Activated T-cell treated with anti-CD3 and anti-CD28 coated beads, Interleukin-2, amount 50 U/mL, for 24 hours (primary cell): ENCODE measurements at regions not wholly inside any gene's neighbourhood (a gene's known extent, or its start where the extent isn't known, plus 50 kb on each side); places are given as distances from the start of the nearest gene placed in this dataset.
A peak's percentile ranks its signal among the peaks of the same experiment; 100 is the strongest.

Experiments
- DNase-seq: peaks from one replicate; pipeline ENCODE4 v3.0.0-alpha.2; 2020
- H3K27ac Mint-ChIP-seq: 2 replicates; pipeline ENCODE4 v1.8.0; 2020; ENCODE audit warnings: mild to moderate bottlenecking, mixed read lengths
- H3K27me3 Mint-ChIP-seq: 2 replicates; pipeline ENCODE4 v1.8.0; 2020; ENCODE audit warnings: mixed read lengths
- H3K36me3 Mint-ChIP-seq: 2 replicates; pipeline ENCODE4 v1.8.0; 2020; ENCODE audit warnings: low read depth, mixed read lengths
- H3K4me1 Mint-ChIP-seq: 2 replicates; pipeline ENCODE4 v1.8.0; 2020; ENCODE audit warnings: low read depth, mixed read lengths
- H3K4me3 Mint-ChIP-seq: 2 replicates; pipeline ENCODE4 v1.8.0; 2020; ENCODE audit warnings: mild to moderate bottlenecking, moderate library complexity, mixed read lengths
- H3K9me3 Mint-ChIP-seq: 2 replicates; pipeline ENCODE4 v1.8.0; 2020; ENCODE audit warnings: mixed read lengths

DNA sequence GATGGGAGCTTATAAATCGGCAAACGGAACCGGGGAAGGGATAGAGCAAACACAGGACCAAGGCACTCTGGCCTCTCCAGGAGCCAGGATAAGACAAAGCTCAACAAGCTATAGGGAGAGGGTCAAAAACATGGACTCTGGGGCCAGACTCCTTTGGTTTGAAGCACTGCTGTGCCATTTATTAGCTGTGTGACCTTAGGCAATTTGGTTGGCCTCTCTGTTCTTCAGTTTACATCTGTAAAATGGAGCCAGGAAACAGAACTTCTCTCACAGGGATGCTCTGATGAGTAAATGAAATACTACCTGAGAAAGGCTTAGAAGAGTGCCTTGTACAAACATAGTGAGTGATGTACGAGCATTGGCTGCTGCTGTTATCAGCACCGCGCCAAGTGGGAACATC is 213.3 kb upstream of the PWP1 start:
- H3K4me3 Mint-ChIP-seq: no peak overlapping the region
- H3K9me3 Mint-ChIP-seq: no peaks in the 10 kb centered on the region
- peaks cover 49% of the 10 kb centered on the region for H3K4me1 Mint-ChIP-seq
- no peaks in the 10 kb centered on the region for H3K27me3 Mint-ChIP-seq
- no peaks in the 10 kb centered on the region for H3K36me3 Mint-ChIP-seq
- DNase-seq: no peak
- peak overlapping the region; percentile 9 for H3K27ac Mint-ChIP-seq

DNA sequence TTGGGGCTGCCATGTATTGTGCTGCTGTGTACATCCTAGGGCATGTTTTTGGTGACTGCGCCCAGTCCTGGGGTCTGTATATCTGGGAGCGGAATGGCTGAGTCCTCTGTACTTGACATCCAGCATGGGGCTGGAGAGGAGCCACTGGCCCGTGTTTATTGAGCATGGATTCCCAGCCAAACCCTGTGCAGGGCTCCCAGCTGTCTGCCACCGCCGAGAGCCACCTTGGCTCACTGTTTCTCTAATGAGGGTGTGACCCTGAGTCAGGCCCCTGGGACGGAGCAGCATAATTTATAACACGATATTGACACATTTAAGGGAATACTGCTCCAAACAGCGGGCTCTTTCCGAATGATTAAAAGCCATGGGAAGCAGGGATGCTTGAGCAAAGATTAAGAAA is 211.5 kb upstream of the PWP1 start:
- Mint-ChIP-seq H3K27ac (no peak overlapping the region), H3K36me3 (no peaks in the 10 kb centered on the region), H3K4me3 (no peak overlapping the region), H3K4me1 (peaks cover 37% of the 10 kb centered on the region), H3K27me3 (no peaks in the 10 kb centered on the region), H3K9me3 (no peaks in the 10 kb centered on the region)
- no peak for DNase-seq

DNA sequence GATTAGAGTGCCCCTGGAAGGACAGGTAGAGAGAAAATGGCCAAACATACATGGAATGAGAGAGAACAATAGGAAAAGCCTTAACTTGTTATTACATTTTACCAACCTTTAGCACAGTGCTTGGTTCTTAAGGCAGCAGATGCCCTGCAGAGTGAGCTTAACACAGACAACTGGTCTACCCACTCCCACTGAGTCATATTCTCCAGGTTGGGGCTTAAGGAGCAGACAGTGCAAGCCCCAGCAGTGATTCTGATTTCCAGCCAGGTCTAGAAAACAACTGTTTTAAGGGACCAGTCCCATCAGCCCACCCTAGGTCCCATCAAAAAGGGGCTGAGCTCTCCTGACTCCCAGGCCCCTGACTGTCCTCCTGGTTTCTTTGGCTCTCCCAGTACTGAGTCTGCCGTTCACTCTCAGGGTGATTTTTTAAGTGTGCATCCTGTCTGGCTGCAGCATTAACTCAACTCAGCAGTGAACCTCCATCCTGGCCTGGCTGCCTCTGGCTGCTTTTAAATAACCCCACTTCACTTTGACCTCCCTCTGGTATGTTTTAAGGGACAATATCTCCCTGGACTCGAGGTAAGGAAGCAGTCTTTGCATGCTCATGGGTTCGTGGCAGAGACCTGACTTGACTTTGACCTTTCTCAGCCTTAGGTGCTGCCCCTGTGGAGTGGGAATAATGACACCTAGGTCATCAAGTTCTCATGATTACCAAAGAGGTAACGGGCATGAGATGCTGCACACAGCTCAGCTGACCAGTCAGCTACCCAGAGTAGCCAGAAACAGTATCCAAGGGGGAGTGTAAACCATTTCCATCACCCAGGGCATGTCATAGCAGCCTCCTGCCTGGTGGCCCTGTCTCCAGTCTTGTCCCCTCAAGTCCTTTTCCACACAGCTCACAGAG is 210.7 kb upstream of the PWP1 start:
- no peak for DNase-seq
- no peak overlapping the region for H3K4me3 Mint-ChIP-seq
- H3K27ac Mint-ChIP-seq: peak overlapping the region; percentile 11
- H3K9me3 Mint-ChIP-seq: no peaks in the 10 kb centered on the region
- no peaks in the 10 kb centered on the region for H3K27me3 Mint-ChIP-seq
- peaks cover 33% of the 10 kb centered on the region for H3K4me1 Mint-ChIP-seq
- H3K36me3 Mint-ChIP-seq: no peaks in the 10 kb centered on the region

DNA sequence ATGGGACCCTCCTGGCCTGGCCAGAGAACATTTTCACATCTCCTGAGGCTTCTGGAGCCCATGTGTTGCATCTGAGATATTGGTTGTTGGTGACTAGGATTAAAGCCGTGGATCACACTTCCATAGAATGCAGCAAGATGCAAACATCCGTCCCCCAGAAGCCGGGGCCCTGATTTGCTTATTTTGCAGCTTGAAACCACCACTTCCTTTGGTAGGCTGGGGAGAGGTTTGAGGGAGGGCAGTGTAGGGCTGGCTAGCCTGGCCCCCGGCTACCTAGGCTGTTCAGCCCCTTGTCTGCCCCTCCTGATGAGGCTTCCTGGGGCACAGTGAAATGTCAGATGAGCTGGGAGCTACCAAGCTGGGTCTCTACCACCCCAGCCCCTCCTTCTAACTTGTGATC is 209.7 kb upstream of the PWP1 start:
- H3K36me3 Mint-ChIP-seq: no peaks in the 10 kb centered on the region
- peaks cover 34% of the 10 kb centered on the region for H3K4me1 Mint-ChIP-seq
- no peak for DNase-seq
- H3K4me3 Mint-ChIP-seq: no peak overlapping the region
- no peaks in the 10 kb centered on the region for H3K9me3 Mint-ChIP-seq
- H3K27me3 Mint-ChIP-seq: no peaks in the 10 kb centered on the region
- no peak overlapping the region for H3K27ac Mint-ChIP-seq

DNA sequence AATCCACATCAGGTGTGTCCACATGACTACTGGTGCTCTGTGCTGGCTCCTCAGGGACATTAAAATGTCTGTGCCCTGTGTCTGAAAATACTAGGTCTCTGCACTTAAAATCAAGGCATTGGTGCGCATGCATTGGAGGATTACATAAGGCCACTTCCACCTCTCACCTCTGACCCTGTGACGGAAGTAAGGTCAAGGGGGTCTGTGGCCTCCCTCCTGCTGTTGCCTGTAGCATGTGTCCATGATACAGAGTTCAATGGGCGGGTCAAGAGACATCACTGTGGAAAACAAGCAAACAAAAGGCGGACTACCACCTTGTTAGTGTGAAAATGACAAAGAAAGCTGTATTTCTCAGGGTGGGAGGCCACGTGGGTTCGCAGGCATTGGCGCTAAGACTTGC is 208.6 kb upstream of the PWP1 start:
- Mint-ChIP-seq H3K9me3 (no peaks in the 10 kb centered on the region), H3K4me3 (no peak overlapping the region), H3K27me3 (no peaks in the 10 kb centered on the region), H3K27ac (no peak overlapping the region), H3K4me1 (peaks cover 34% of the 10 kb centered on the region), H3K36me3 (no peaks in the 10 kb centered on the region)
- DNase-seq: no peak

DNA sequence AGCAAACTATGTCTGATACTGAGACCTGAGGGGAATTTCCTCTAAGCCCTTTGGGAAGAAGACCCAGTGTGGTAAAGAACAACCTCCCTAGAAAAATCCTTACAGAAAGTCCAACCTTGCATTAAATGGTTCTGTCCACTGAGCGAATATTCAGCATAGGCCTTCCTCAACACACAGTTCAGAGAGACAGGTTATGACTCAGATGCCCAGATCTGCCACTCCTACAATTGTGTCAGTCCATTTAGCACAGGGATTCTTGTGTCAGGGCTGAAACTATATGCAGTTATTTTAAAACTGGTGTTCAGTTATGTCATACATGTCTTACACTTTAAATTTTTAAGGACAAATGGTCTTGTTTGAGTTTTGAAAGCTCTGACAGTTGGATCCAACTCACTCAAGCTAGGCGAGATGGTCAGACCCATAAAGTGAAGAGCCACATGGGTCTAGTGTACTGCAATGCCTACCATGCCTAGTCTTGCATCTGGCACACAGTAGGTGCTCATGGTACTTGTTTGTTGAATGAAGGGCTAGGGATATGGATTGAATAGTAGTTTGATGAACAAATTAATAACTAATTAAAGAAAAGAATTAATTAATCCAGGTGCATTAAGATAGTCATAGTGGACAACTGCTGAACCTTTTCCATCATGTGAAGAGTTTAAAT is 207.5 kb upstream of the PWP1 start:
- H3K9me3 Mint-ChIP-seq: no peaks in the 10 kb centered on the region
- no peaks in the 10 kb centered on the region for H3K36me3 Mint-ChIP-seq
- H3K27me3 Mint-ChIP-seq: no peaks in the 10 kb centered on the region
- no peak overlapping the region for H3K27ac Mint-ChIP-seq
- no peak for DNase-seq
- H3K4me1 Mint-ChIP-seq: peaks cover 28% of the 10 kb centered on the region
- no peak overlapping the region for H3K4me3 Mint-ChIP-seq

DNA sequence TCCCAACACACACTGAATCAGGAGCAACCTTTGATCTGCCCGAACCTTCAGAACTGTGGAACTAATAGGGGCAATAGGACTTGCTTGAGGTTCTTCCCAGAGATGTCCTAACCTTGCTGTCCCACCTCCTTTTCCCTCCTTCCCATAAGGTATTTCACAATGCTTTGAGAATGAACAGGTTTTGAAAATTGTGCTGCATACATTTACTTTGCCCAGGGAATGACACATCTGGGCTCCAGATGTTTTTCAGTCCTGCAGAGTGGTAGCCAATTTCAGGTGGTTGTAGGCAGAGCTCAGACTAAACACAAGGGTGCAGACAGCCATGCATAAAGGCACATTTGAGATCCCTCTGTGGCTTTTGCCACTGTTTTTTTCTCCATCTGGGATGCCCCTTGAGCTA is 206.7 kb upstream of the PWP1 start:
- peaks cover 28% of the 10 kb centered on the region for H3K4me1 Mint-ChIP-seq
- no peak overlapping the region for H3K27ac Mint-ChIP-seq
- no peaks in the 10 kb centered on the region for H3K27me3 Mint-ChIP-seq
- no peaks in the 10 kb centered on the region for H3K36me3 Mint-ChIP-seq
- H3K9me3 Mint-ChIP-seq: no peaks in the 10 kb centered on the region
- no peak for DNase-seq
- no peak overlapping the region for H3K4me3 Mint-ChIP-seq

DNA sequence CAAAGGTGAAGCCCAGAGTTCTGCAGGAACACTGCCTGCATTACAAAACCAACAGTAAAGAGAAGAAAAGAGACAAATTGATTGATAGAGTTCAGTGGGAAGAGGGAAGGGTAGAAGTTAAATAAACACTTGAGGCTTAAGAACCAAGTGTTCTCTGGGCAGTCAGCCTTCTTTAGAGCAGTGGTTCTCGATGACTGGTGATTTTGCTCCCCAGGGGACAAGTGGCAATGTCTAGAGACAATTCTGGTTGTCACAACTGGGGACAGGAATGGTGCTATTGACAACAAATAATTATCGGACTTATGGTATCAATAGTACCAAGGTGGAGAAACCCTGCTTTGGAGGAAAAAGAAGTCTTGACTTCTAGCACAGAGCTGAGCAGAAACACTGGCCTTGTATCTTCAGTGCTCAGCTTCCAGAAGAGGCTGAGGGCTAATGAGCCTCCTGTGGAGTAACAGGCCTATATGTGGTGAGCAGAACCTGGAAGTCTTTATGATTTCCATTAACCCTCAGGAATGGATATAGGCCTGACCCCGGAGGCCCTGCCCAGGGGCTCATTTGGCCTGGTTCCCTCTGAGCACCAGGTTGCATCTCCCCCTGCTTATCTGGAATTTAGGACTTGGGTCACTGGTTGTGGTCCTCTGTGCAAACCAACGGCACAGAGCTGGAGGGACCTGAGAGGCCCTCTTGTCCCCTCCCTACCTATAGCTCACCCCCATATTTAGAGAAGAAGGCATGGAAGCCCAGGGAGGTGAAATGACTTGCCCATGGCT is 204.6 kb upstream of the PWP1 start:
- no peak for DNase-seq
- H3K27ac Mint-ChIP-seq: no peak overlapping the region
- no peaks in the 10 kb centered on the region for H3K9me3 Mint-ChIP-seq
- H3K4me3 Mint-ChIP-seq: no peak overlapping the region
- no peaks in the 10 kb centered on the region for H3K27me3 Mint-ChIP-seq
- no peaks in the 10 kb centered on the region for H3K36me3 Mint-ChIP-seq
- peaks cover 25% of the 10 kb centered on the region for H3K4me1 Mint-ChIP-seq

DNA sequence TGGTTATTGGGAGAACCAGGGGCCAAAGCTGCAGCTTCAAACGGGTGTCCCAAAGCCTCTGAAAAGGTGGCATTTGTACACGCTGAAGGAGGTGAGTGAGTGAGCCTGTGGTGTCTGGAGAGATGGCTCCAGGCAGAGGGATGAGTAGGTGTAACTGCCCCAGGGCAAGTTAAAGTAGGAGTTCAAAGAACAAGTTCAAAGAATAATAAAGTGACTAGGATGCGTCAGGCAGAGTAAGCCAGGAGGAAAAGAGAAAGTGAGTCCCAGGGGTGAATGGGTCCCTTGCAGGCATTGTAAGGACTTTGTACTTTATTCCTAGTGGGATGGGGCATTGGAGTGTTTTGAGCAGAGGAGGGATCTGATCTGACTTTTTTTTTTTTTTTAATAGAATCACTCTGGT is 201.4 kb upstream of the PWP1 start:
- H3K27ac Mint-ChIP-seq: no peak overlapping the region
- H3K9me3 Mint-ChIP-seq: no peaks in the 10 kb centered on the region

DNA sequence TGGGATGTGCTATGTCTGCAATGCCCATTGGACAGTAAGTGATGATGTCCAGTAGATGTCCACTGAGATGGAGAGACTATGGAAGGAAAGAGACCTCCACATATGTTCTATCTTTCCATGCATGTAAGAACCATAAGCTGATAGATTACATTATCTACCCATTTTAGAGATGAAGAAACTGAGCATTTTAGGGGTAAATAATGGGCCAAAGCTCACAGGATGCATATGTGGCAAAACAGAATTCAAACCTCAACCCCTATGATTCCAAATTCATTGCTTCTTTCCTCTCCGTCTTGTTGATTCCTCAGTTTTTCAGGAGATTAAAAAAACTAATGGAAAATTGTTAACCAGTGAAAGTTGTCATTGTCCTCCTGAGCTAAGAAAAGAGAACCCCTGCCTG is 200.7 kb upstream of the PWP1 start:
- Mint-ChIP-seq H3K4me1 (peaks cover 44% of the 10 kb centered on the region), H3K36me3 (no peaks in the 10 kb centered on the region), H3K4me3 (no peak overlapping the region), H3K27me3 (no peaks in the 10 kb centered on the region), H3K27ac (no peak overlapping the region), H3K9me3 (no peaks in the 10 kb centered on the region)
- no peak for DNase-seq

More for the DNA sequence above, 201.4 kb upstream of the PWP1 start:
- Mint-ChIP-seq H3K4me1 (peaks cover 44% of the 10 kb centered on the region), H3K27me3 (no peaks in the 10 kb centered on the region), H3K4me3 (no peak overlapping the region), H3K36me3 (no peaks in the 10 kb centered on the region)
- no peak for DNase-seq

DNA sequence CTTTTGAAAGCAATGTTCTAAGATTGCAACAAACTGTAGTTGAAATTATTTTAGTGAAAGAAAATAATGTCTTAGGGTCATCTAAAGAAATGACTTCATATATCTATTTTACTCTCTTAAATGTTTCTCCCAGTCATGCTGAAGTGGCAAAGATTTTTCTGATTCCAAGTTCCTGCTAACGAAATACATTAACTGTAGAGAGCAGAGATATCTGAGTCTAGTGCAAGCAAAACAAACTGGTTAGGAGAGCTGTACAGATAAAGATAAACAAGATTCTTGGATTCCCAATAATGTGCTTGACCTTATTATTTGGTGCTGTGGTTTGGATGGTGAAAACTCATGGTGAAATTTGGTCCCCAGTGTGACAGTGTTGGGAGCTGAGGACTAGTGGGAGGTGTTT is 199.9 kb upstream of the PWP1 start:
- no peak overlapping the region for H3K27ac Mint-ChIP-seq
- peaks cover 43% of the 10 kb centered on the region for H3K4me1 Mint-ChIP-seq
- H3K9me3 Mint-ChIP-seq: no peaks in the 10 kb centered on the region
- DNase-seq: no peak
- H3K27me3 Mint-ChIP-seq: no peaks in the 10 kb centered on the region
- no peak overlapping the region for H3K4me3 Mint-ChIP-seq
- no peaks in the 10 kb centered on the region for H3K36me3 Mint-ChIP-seq

DNA sequence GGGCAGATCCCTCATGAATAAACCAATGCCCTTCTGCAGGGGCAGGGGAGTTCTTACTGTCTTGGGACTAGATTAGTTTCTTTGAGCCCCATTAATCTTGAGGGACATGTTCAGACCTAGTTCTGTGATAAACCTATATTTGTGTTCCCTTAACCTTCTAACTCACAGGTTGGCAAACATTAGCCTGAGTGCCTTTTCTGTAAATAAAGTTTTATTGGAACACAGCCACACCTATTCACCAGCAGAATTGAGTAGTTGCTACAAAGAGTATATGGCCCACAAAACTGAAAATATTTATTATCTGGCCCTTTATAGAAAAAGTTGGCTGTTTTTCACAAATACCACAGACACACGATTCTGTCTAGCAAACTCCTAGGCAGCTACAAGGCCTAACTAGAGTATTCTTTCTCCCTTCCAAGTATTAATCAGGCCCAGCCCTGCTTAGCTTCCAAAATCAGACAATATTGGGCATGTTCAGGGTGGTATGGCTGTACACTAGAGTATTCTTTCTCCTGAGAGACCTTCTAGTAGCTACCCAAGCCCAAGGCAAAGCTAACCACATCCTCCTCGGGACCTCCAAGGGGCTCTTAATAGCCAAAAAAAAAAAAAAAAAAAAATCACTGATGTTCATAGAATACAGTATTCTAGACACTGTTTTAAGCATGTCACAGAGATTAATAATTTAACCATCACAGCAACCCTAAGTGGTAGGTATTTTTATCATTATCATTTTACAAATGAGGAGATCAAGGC is 199.3 kb upstream of the PWP1 start:
- no peaks in the 10 kb centered on the region for H3K36me3 Mint-ChIP-seq
- no peaks in the 10 kb centered on the region for H3K9me3 Mint-ChIP-seq
- no peaks in the 10 kb centered on the region for H3K27me3 Mint-ChIP-seq
- DNase-seq: no peak
- H3K4me3 Mint-ChIP-seq: no peak overlapping the region
- H3K4me1 Mint-ChIP-seq: peaks cover 47% of the 10 kb centered on the region
- no peak overlapping the region for H3K27ac Mint-ChIP-seq

DNA sequence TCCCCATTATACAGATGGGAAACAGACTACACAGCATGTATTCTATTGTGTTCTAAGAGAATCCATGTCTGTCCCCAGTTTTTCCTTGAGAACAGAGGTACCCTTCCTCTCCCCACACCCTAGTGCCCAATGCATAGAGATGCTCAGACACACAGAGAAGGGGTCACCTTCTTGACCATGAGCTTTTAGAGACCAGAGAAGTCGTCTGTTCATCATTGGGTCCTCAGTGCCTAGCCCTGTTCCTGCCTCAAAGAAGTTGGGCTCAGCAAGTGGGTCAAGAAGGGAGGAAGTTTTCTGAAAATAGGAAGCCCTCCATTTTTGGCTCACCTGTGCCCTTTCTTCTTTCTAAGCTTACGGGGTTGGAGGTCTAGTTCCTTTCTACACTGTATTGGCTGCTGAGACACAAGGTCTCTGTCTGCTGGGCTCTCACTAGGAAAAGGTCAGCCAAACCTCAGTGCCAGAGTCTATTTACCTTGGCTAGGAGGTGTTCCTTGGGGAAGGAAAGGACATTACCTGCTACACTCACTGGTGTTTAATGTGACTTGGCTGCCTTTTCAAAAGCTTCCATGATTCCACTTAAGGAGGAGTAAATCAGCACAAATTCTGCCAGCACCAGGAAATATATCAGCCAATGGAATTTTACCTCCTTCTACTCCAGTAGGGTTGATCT is 198.5 kb upstream of the PWP1 start:
- DNase-seq: no peak
- H3K27ac Mint-ChIP-seq: no peak overlapping the region
- H3K9me3 Mint-ChIP-seq: no peaks in the 10 kb centered on the region
- H3K4me1 Mint-ChIP-seq: peaks cover 55% of the 10 kb centered on the region
- H3K27me3 Mint-ChIP-seq: no peaks in the 10 kb centered on the region
- no peak overlapping the region for H3K4me3 Mint-ChIP-seq
- no peaks in the 10 kb centered on the region for H3K36me3 Mint-ChIP-seq

DNA sequence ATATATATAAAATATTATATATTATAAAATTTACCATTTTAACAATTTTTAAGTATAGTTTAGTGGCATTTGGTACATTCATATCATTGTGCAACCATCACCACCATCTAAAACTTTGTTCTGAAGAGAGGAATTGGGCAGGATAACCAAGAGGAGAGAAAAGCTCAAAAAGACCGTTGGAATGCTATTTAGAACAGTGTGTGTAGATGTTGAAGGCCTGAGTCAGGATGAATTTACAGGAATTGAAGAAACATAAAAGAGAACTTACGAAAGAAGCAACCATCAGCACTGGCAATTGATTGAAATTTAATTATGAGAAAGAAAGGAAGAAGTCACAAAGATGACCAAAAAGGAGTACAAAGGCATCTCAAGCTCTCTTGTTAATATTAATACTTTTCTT is 196.9 kb upstream of the PWP1 start:
- H3K27ac Mint-ChIP-seq: no peak overlapping the region
- DNase-seq: no peak
- H3K4me1 Mint-ChIP-seq: peaks cover 66% of the 10 kb centered on the region
- no peaks in the 10 kb centered on the region for H3K27me3 Mint-ChIP-seq
- H3K9me3 Mint-ChIP-seq: no peaks in the 10 kb centered on the region
- H3K4me3 Mint-ChIP-seq: no peak overlapping the region
- H3K36me3 Mint-ChIP-seq: no peaks in the 10 kb centered on the region
